Transverse colon (tissue), 4 donors: ENCODE measurements at regions not wholly inside any gene's neighbourhood (a gene's known extent, or its start where the extent isn't known, plus 50 kb on each side); places are given as distances from the start of the nearest gene placed in this dataset.

Experiments
- DNase-seq: peaks from one replicate; pipeline ENCODE4 v3.0.0-alpha.2; 2019
- H3K27ac ChIP-seq, 4 donors: fragments of 200-600 bp; sonication (generic); 2 replicates each; pipeline ENCODE4 v1.5.1; 2016 to 2018; ENCODE audit warnings: inconsistent platforms in 4 of 4
- H3K27me3 ChIP-seq: fragments of 200-600 bp; sonication (generic); 2 replicates; pipeline ENCODE4 v1.5.1; 2017; ENCODE audit warnings: inconsistent platforms
- H3K36me3 ChIP-seq, 4 donors: fragments of 200-600 bp; sonication (generic); 2 replicates each; pipeline ENCODE4 v1.5.1; 2017 to 2019; ENCODE audit warnings: inconsistent platforms in 4 of 4
- H3K4me1 ChIP-seq, 4 donors: fragments of 200-600 bp; sonication (generic); 2 replicates each; pipeline ENCODE4 v1.5.1; 2017 to 2020; ENCODE audit warnings: inconsistent platforms in 4 of 4
- H3K4me3 ChIP-seq, 4 donors: fragments of 200-600 bp; sonication (generic); 1 replicate in 1 of 4; 2 replicates in 3 of 4; pipeline versions ENCODE4 v1.5.1 to v1.6.1; 2017 to 2019; ENCODE audit warnings: inconsistent platforms in 4 of 4
- H3K9me3 ChIP-seq, 2 donors: fragments of 200-600 bp; sonication (generic); 2 replicates each; pipeline ENCODE4 v1.5.1; 2017 to 2019; ENCODE audit warnings: inconsistent platforms in 2 of 2
- CTCF ChIP-seq, 5 experiments: fragments of 200-600 bp in 3 of 5; fragments of 450-650 bp in 2 of 5; sonication (generic) in 3 of 5; IDR thresholded peaks; 1 replicate in 2 of 5; 2 replicates in 3 of 5; pipeline ENCODE4 v1.5.1; 2016 to 2017; ENCODE audit warnings: antibody characterized with exemption in 5 of 5, inconsistent platforms in 3 of 5, mild to moderate bottlenecking in 2 of 5, moderate library complexity in 1 of 5
- EP300 ChIP-seq: sonication (generic); formaldehyde crosslinking; IDR thresholded peaks from one replicate; pipeline ENCODE4 v1.6.1; 2017; ENCODE audit warnings: antibody characterized with exemption, low read depth
- POLR2A ChIP-seq: fragments of 450-650 bp; IDR thresholded peaks from one replicate; pipeline ENCODE4 v1.6.1; 2016; ENCODE audit warnings: antibody characterized with exemption, mild to moderate bottlenecking, moderate library complexity
- POLR2AphosphoS5 ChIP-seq, 3 donors: sonication (generic); formaldehyde crosslinking; IDR thresholded peaks; one replicate each; pipeline ENCODE4 v1.6.1; 2016; ENCODE audit warnings: antibody characterized with exemption in 3 of 3
- WGBS, 2 donors: methylation state at CpG; one replicate each; pipeline ENCODE4 v1.1.5; 2018; ENCODE audit warnings: low coverage in 1 of 2; 5-methylcytosine and 5-hydroxymethylcytosine counted together
- in situ Hi-C, 4 donors: fragments of 200-750 bp; cut with MboI; loops; one replicate each; pipeline versions ENCODE4 v1.15.0 to v1.15.1; 2017; ENCODE audit warnings: low sequenced_read_pairs in 3 of 4, low pct_ligation_motif_present in 1 of 4, low pct_unique_long_range_greater_than_20kb in 1 of 4
- intact Hi-C: fragments of 100-400 bp; cut with DNase I; formaldehyde crosslinking; loops from one replicate; pipeline ENCODE4 v1.15.1; 2023; ENCODE audit warnings: low total_unique reads

GRCh38 chr2:228378696-228379425 is 197.4 kb upstream of the SPHKAP start:
- intact Hi-C loops (no loop called here), in situ Hi-C loops (no loop called here)
- Histone ChIP-seq H3K27me3 (no peaks in the 10 kb centered on the region), H3K27ac (no peak overlapping the region), H3K4me1 (peaks cover 0 to 4% (median 0%) of the 10 kb centered on the region in 4 donors), H3K9me3 (no peaks in the 10 kb centered on the region), H3K36me3 (no peaks in the 10 kb centered on the region), H3K4me3 (no peak overlapping the region)
- TF ChIP-seq POLR2A = no peak
- WGBS, 2 donors = 56 to 62% methylated on average over 2 to 3 of the region's 3 CpGs
- DNase-seq = no peak

- Histone ChIP-seq H3K4me1 (peaks cover 0 to 4% (median 0%) of the 10 kb centered on the region in 4 donors), H3K4me3 (no peak overlapping the region), H3K27me3 (no peaks in the 10 kb centered on the region), H3K27ac (no peak overlapping the region), H3K36me3 (no peaks in the 10 kb centered on the region), H3K9me3 (no peaks in the 10 kb centered on the region)
- intact Hi-C loops (no loop called here), in situ Hi-C loops (no loop called here)
- 60 to 73% methylated on average over 1 to 2 of the region's 2 CpGs for WGBS, 2 donors
- no peak for DNase-seq
- TF ChIP-seq POLR2AphosphoS5 (IDR thresholded peaks at IDR 0.05) = no peak
- no peak for TF ChIP-seq POLR2A
- TF ChIP-seq CTCF (IDR thresholded peaks at IDR 0.05) = no peak
- no peak for TF ChIP-seq EP300
These were observed 196.7 kb upstream of the SPHKAP start for GRCh38 chr2:228378233-228378632.

- Histone ChIP-seq H3K27me3 (no peaks in the 10 kb centered on the region), H3K36me3 (no peaks in the 10 kb centered on the region), H3K4me1 (peaks cover 0 to 4% (median 0%) of the 10 kb centered on the region in 4 donors), H3K9me3 (no peaks in the 10 kb centered on the region), H3K4me3 (no peak overlapping the region), H3K27ac (no peak overlapping the region)
- DNase-seq = no peak
- WGBS, 2 donors = 17 to 24% methylated on average over 6 of the region's 6 CpGs
- in situ Hi-C loops = no loop called here
- no peak for TF ChIP-seq POLR2A
- TF ChIP-seq POLR2AphosphoS5 (IDR thresholded peaks at IDR 0.05) = no peak
- TF ChIP-seq EP300 = no peak
- TF ChIP-seq CTCF (IDR thresholded peaks at IDR 0.05) = no peak
- intact Hi-C loops = no loop called here
These were observed 196.0 kb upstream of the SPHKAP start for GRCh38 chr2:228377533-228377932.

GRCh38 chr2:228374741-228375140 is 193.3 kb upstream of the SPHKAP start:
- no peak for DNase-seq
- H3K9me3 ChIP-seq = no peaks in the 10 kb centered on the region
- peaks cover 0 to 4% (median 0%) of the 10 kb centered on the region in 4 donors for H3K4me1 ChIP-seq
- H3K27me3 ChIP-seq = no peaks in the 10 kb centered on the region
- in situ Hi-C loops = no loop called here
- H3K4me3 ChIP-seq = no peak overlapping the region
- intact Hi-C loops = no loop called here
- no peak overlapping the region for H3K27ac ChIP-seq
- TF ChIP-seq POLR2A (no peak), CTCF (IDR thresholded peaks at IDR 0.05) (no peak), EP300 (no peak), POLR2AphosphoS5 (IDR thresholded peaks at IDR 0.05) (no peak)
- 66 to 83% methylated on average over 3 of the region's 3 CpGs for WGBS, 2 donors
- H3K36me3 ChIP-seq = no peaks in the 10 kb centered on the region

- TF ChIP-seq POLR2A = no peak
- no peak for TF ChIP-seq EP300
- TF ChIP-seq POLR2AphosphoS5 (IDR thresholded peaks at IDR 0.05) = no peak
- TF ChIP-seq CTCF (IDR thresholded peaks at IDR 0.05) = no peak
- no peak overlapping the region for H3K27ac ChIP-seq
- in situ Hi-C loops (no loop called here), intact Hi-C loops (no loop called here)
- no peak for DNase-seq
- no peaks in the 10 kb centered on the region for H3K9me3 ChIP-seq
- no peak overlapping the region for H3K4me3 ChIP-seq
- WGBS, 2 donors = 67 to 80% methylated on average over 2 of the region's 2 CpGs
- H3K27me3 ChIP-seq = no peaks in the 10 kb centered on the region
- no peaks in the 10 kb centered on the region for H3K36me3 ChIP-seq
- peaks cover 0 to 4% (median 0%) of the 10 kb centered on the region in 4 donors for H3K4me1 ChIP-seq
These were observed 191.7 kb upstream of the SPHKAP start for GRCh38 chr2:228373191-228373590.
